ENCODE measurements at regions not wholly inside any gene's neighbourhood (a gene's known extent, or its start where the extent isn't known, plus 50 kb on each side); places are given as distances from the start of the nearest gene placed in this dataset.

DNA sequence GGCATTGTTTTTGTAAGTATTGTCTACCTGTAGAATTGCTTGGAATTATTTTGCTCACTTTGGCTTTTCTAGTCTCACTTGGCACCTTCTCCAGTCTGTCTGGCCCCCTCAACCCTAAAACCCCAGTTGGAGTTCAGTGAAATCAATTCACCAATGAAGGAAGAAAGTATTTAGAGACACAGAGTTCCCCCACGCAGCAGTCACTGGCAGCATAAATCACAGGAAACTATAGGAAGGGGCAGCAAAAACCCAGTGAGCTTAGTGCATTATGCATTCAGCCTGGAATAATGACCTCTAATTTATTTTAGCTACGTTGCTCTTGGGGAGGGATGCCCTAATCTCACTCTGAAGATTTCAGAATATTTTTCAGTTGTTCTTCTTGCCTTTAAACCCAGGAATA is 204.7 kb upstream of the BLID start:
- TF ChIP-seq ZFX (IDR thresholded peaks at IDR 0.05) (no peak), CTCF (conservative IDR thresholded peaks at IDR 0.05) (no peak)
- H3K27ac ChIP-seq: no peak overlapping the region

- no peak for TF ChIP-seq ZFX (IDR thresholded peaks at IDR 0.05)
- TF ChIP-seq CTCF (conservative IDR thresholded peaks at IDR 0.05): no peak
- H3K27ac ChIP-seq: no peak overlapping the region
Measured at GRCh38 chr11:122319691-122320620, 203.9 kb upstream of the BLID start.

- H3K27ac ChIP-seq: no peak overlapping the region
Measured at GRCh38 chr11:122319085-122319484, 203.1 kb upstream of the BLID start.

DNA sequence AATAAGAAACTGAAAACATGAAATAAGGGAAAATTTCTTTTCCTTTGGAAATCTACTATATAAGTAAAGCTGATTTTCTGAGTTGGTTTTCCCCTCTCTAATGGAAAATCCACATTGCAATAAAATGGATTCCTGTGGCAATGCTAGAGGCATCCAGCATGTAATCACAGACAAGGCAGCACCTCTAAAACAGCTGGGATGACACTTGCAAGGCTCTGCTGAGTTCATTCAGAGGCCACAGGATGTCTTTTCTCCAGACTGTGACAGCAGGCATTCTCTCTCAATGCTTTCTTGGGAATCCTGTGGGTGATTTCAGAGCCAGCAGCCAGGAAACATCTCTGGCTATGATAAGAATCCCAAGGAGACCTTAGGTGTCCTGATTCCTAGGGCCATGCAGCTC is 201.3 kb upstream of the BLID start:
- no peak for TF ChIP-seq ZFX (IDR thresholded peaks at IDR 0.05)
- no peak for TF ChIP-seq CTCF (conservative IDR thresholded peaks at IDR 0.05)

More at GRCh38 chr11:122319085-122319484, 203.1 kb upstream of the BLID start:
- TF ChIP-seq CTCF (conservative IDR thresholded peaks at IDR 0.05) (no peak), ZFX (IDR thresholded peaks at IDR 0.05) (no peak)

GRCh38 chr11:122313581-122313980 is 197.6 kb upstream of the BLID start:
- TF ChIP-seq ZFX (IDR thresholded peaks at IDR 0.05) (no peak), CTCF (conservative IDR thresholded peaks at IDR 0.05) (no peak)
- H3K27ac ChIP-seq: no peak overlapping the region

More for the DNA sequence above, 201.3 kb upstream of the BLID start:
- no peak overlapping the region for H3K27ac ChIP-seq

- TF ChIP-seq ZFX (IDR thresholded peaks at IDR 0.05) (no peak), CTCF (conservative IDR thresholded peaks at IDR 0.05) (no peak)
Measured at GRCh38 chr11:122311216-122311755, 195.3 kb upstream of the BLID start.

DNA sequence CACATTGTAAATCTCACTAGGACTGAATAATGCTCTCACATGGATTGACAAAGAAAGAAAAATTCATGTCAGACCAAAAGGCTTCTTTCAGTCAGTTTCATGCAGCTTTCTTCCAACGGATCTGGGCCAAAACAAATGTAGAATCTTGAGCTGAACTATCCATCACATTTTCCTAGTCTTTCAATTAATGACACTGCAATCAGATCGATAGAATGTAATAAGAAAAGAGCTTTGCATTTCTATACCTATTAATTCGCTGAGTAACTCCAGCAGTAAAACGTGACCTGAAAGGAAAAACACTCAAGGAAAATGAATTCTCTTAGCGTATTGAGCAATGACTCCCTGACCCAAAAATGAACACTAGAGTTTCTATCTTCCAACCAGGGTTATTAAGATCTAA is 194.8 kb upstream of the BLID start:
- TF ChIP-seq CTCF (conservative IDR thresholded peaks at IDR 0.05) (no peak), ZFX (IDR thresholded peaks at IDR 0.05) (no peak)
- H3K27ac ChIP-seq: no peak overlapping the region

More at GRCh38 chr11:122311216-122311755, 195.3 kb upstream of the BLID start:
- no peak overlapping the region for H3K27ac ChIP-seq

All from C4-2B (cell line).